Glomerular visceral epithelial cell (primary cell): ENCODE measurements at regions not wholly inside any gene's neighbourhood (a gene's known extent, or its start where the extent isn't known, plus 50 kb on each side); places are given as distances from the start of the nearest gene placed in this dataset.

Experiments
- DNase-seq: peaks from one replicate; pipeline ENCODE4 v3.0.0-alpha.2; 2016; ENCODE audit errors: extremely low spot score

- DNase-seq, result no peak
Observed at GRCh38 chr5:74154526-74154925, 486.0 kb downstream of the ENC1 start.

- DNase-seq, result no peak
Observed at GRCh38 chr5:74153255-74153790, 487.2 kb downstream of the ENC1 start.

GRCh38 chr5:74152625-74153254, 487.8 kb downstream of the ENC1 start:
- no peak for DNase-seq

GRCh38 chr5:74152136-74152535, 488.4 kb downstream of the ENC1 start:
- DNase-seq, result no peak

GRCh38 chr5:74149395-74149794, 491.1 kb downstream of the ENC1 start:
- DNase-seq, result peak; percentile 9

GRCh38 chr5:74148321-74148720, 492.2 kb downstream of the ENC1 start:
- no peak for DNase-seq

GRCh38 chr5:74146796-74147195, 493.7 kb downstream of the ENC1 start:
- no peak for DNase-seq

GRCh38 chr5:74145951-74146350, 494.6 kb downstream of the ENC1 start:
- no peak for DNase-seq

GRCh38 chr5:74143721-74144330, 496.7 kb downstream of the ENC1 start:
- DNase-seq, result no peak

- no peak for DNase-seq
Observed at GRCh38 chr5:74143151-74143550, 497.4 kb downstream of the ENC1 start.

GRCh38 chr5:74141053-74141452, 499.5 kb downstream of the ENC1 start:
- peak; percentile 18 for DNase-seq

GRCh38 chr5:74140409-74140808, 500.1 kb downstream of the ENC1 start:
- DNase-seq, result no peak

- no peak for DNase-seq
Observed at GRCh38 chr5:74139589-74139988, 500.9 kb downstream of the ENC1 start.

GRCh38 chr5:74138721-74139120, 501.8 kb downstream of the ENC1 start:
- no peak for DNase-seq

- no peak for DNase-seq
Observed at GRCh38 chr5:74136276-74136825, 504.2 kb downstream of the ENC1 start.

- DNase-seq, result no peak
Observed at GRCh38 chr5:74135033-74135432, 505.5 kb downstream of the ENC1 start.

GRCh38 chr5:74132485-74132884, 506.5 kb downstream of the ARHGEF28 start:
- DNase-seq, result no peak

- no peak for DNase-seq
Observed at GRCh38 chr5:74131250-74131649, 505.3 kb downstream of the ARHGEF28 start.

GRCh38 chr5:74130155-74130897, 504.3 kb downstream of the ARHGEF28 start:
- DNase-seq, result no peak

- peak; percentile 31 for DNase-seq
Observed at GRCh38 chr5:74127381-74128320, 501.7 kb downstream of the ARHGEF28 start.

GRCh38 chr5:74126294-74126693, 500.3 kb downstream of the ARHGEF28 start:
- DNase-seq, result no peak
